HCT116 (cell line): ENCODE measurements at regions not wholly inside any gene's neighbourhood (a gene's known extent, or its start where the extent isn't known, plus 50 kb on each side); places are given as distances from the start of the nearest gene placed in this dataset.

Experiments
- ATAC-seq: fragments of 200-7000 bp; cut with Tn5 transposase; 2 replicates; pipeline ENCODE4 v1.9.1; 2020; ENCODE audit warnings: mild to moderate bottlenecking, moderate library complexity
- BruUV-seq: library from RNA; stranded (reverse); fragments of 400-500 nt; replicated peaks from 2 replicates; lab custom pipeline; 2021; lab: Mats Ljungman, UMichigan
- CTCF ChIA-PET: fragments of 300-600 bp; sonication (Branson Sonifier 250); formaldehyde crosslinking; loops from one replicate; lab custom pipeline; 2021; ENCODE audit warnings: antibody characterized with exemption; lab: Charles Lee
- POLR2A ChIA-PET: fragments of 300-600, 350-600 bp; sonication (Branson Sonifier 250); formaldehyde crosslinking; loops from one replicate; lab custom pipeline; 2021; ENCODE audit warnings: antibody characterized with exemption; lab: Charles Lee
- RAD21 ChIA-PET, 2 experiments: fragments of 300-600 bp; sonication (Branson Sonifier 250); formaldehyde crosslinking; loops; one replicate each; lab custom pipeline; 2023; ENCODE audit warnings: low total read pairs in 2 of 2; ENCODE audit not compliant: uncharacterized antibody in 2 of 2, unreplicated experiment in 2 of 2, low non-redundant PET in 1 of 2; lab: Charles Lee
- DNase-seq: peaks from one replicate; pipeline ENCODE4 v3.0.0-alpha.2; 2010; ENCODE audit warnings: low read depth, low spot score
- H2AFZ ChIP-seq: fragments of 200-600 bp; shearing (Covaris generic), sonication (generic); 2 replicates; pipeline ENCODE4 v1.6.1; 2017; ENCODE audit warnings: low read depth, mixed run types, mixed read lengths, antibody characterized with exemption, low read length; ENCODE audit not compliant: poor library complexity, severe bottlenecking
- H3K27ac ChIP-seq: 2 replicates; pipeline ENCODE4 v1.5.1; 2012; ENCODE audit warnings: low read depth, low read length
- H3K27me3 ChIP-seq: fragments of 200-600 bp; sonication (generic); 2 replicates; pipeline ENCODE4 v1.6.1; 2016; ENCODE audit warnings: mixed run types, low read length, mixed read lengths; ENCODE audit not compliant: insufficient read depth
- H3K36me3 ChIP-seq, 2 experiments: fragments of 200-500 bp in 1 of 2; fragments of 200-600 bp in 1 of 2; sonication (Bioruptor generic) in 1 of 2; sonication (generic) in 1 of 2; 2 replicates each; pipeline versions ENCODE4 v1.5.1 to v1.6.1; 2014 to 2016; ENCODE audit warnings: low read length in 2 of 2, inconsistent platforms in 1 of 2, mixed read lengths in 1 of 2, mixed run types in 1 of 2; ENCODE audit not compliant: insufficient read depth in 2 of 2, control insufficient read depth in 1 of 2
- H3K4me1 ChIP-seq, 2 experiments: fragments of 200-600 bp in 1 of 2; sonication (generic) in 1 of 2; 2 replicates each; pipeline versions ENCODE4 v1.5.1 to v1.6.1; 2012 to 2017; ENCODE audit warnings: low read length in 2 of 2, inconsistent platforms in 1 of 2, mild to moderate bottlenecking in 1 of 2, mixed read lengths in 1 of 2, mixed run types in 1 of 2, moderate library complexity in 1 of 2; ENCODE audit not compliant: insufficient read depth in 2 of 2, control insufficient read depth in 1 of 2
- H3K4me2 ChIP-seq: fragments of 200-600 bp; sonication (generic); 2 replicates; pipeline ENCODE4 v1.6.1; 2017; ENCODE audit warnings: mixed run types, low read length, mixed read lengths
- H3K4me3 ChIP-seq, 2 experiments: fragments of 200-600 bp in 1 of 2; sonication (generic) in 1 of 2; replicated peaks in 1 of 2; 2 replicates each; pipeline ENCODE4 v1.5.1; 2011 to 2016; ENCODE audit warnings: low read length in 2 of 2, control low read depth in 1 of 2, low read depth in 1 of 2, mild to moderate bottlenecking in 1 of 2, mixed read lengths in 1 of 2, mixed run types in 1 of 2
- H3K79me2 ChIP-seq: fragments of 200-600 bp; sonication (generic); 2 replicates; pipeline ENCODE4 v1.6.1; 2017; ENCODE audit warnings: mild to moderate bottlenecking, mixed run types, low read length, moderate library complexity, mixed read lengths; ENCODE audit not compliant: insufficient read depth
- H3K9ac ChIP-seq: fragments of 200-600 bp; sonication (generic); 2 replicates; pipeline ENCODE4 v1.6.1; 2016; ENCODE audit warnings: low read length, mixed read lengths
- H3K9me2 ChIP-seq: fragments of 200-600 bp; sonication (generic), shearing (Covaris generic); 2 replicates; pipeline ENCODE4 v1.6.1; 2017; ENCODE audit warnings: mixed run types, mild to moderate bottlenecking, moderate library complexity; ENCODE audit not compliant: insufficient read depth
- H3K9me3 ChIP-seq, 2 experiments: fragments of 200-500 bp in 1 of 2; fragments of 200-600 bp in 1 of 2; sonication (Bioruptor generic) in 1 of 2; sonication (generic) in 1 of 2; 2 replicates each; pipeline ENCODE4 v1.6.1; 2014 to 2017; ENCODE audit warnings: low read length in 2 of 2, mixed read lengths in 2 of 2, inconsistent platforms in 1 of 2, low read depth in 1 of 2, mild to moderate bottlenecking in 1 of 2, mixed run types in 1 of 2, moderate library complexity in 1 of 2; ENCODE audit not compliant: control insufficient read depth in 1 of 2, insufficient read depth in 1 of 2
- H4K20me1 ChIP-seq: fragments of 200-600 bp; sonication (generic), shearing (Covaris generic); 2 replicates; pipeline ENCODE4 v1.6.1; 2017; ENCODE audit warnings: mixed run types, mild to moderate bottlenecking, moderate library complexity; ENCODE audit not compliant: insufficient read depth
- JUND ChIP-seq: IDR thresholded peaks from 2 replicates; pipeline ENCODE4 v1.6.1; 2012
- POLR2A ChIP-seq: IDR thresholded peaks from 2 replicates; pipeline ENCODE4 v1.7.0; 2011; ENCODE audit warnings: borderline replicate concordance; ENCODE audit not compliant: insufficient read depth, insufficient read length; ENCODE audit errors: extremely low read depth
- POLR2AphosphoS5 ChIP-seq: IDR thresholded peaks from 2 replicates; pipeline ENCODE4 v1.6.1; 2011; ENCODE audit warnings: mild to moderate bottlenecking, low read depth, low read length, moderate library complexity
- RAD21 ChIP-seq: IDR thresholded peaks from 2 replicates; pipeline ENCODE4 v1.6.1; 2012; ENCODE audit warnings: low read depth, mild to moderate bottlenecking
- SIN3A ChIP-seq: IDR thresholded peaks from 2 replicates; pipeline ENCODE4 v1.6.1; 2012; ENCODE audit warnings: low read depth
- SP1 ChIP-seq: IDR thresholded peaks from 2 replicates; pipeline ENCODE4 v1.6.1; 2012; ENCODE audit warnings: low read depth
- SRF ChIP-seq: IDR thresholded peaks from 2 replicates; pipeline ENCODE4 v1.6.1; 2012; ENCODE audit warnings: low read depth
- YY1 ChIP-seq: IDR thresholded peaks from 2 replicates; pipeline ENCODE4 v1.6.1; 2011; ENCODE audit warnings: low read length, low read depth, moderate library complexity, mild to moderate bottlenecking; ENCODE audit not compliant: insufficient replicate concordance; ENCODE audit errors: extremely low read depth
- ZFX ChIP-seq: fragments of 450-650 bp; IDR thresholded peaks from 2 replicates; pipeline ENCODE4 v1.6.1; 2017
- ZNF274 ChIP-seq: fragments of 200-500 bp; sonication (Bioruptor generic); IDR thresholded peaks from 2 replicates; pipeline ENCODE4 v1.6.1; 2014; ENCODE audit warnings: mild to moderate bottlenecking, low read depth, low read length, inconsistent platforms
- intact Hi-C: fragments of 100-400 bp; cut with micrococcal nuclease; formaldehyde crosslinking; loops from 2 replicates; pipeline ENCODE4 v1.10.0; 2022
- TF ChIP-seq, protein P1 (sequence below), 3 experiments: fragments of 200-600 bp in 1 of 3; sonication (generic) in 1 of 3; IDR thresholded peaks in 2 of 3; conservative IDR thresholded peaks in 1 of 3; 2 replicates each; pipeline ENCODE4 v1.5.1; 2012 to 2017; ENCODE audit warnings: low read depth in 2 of 3, low read length in 2 of 3, antibody characterized with exemption in 1 of 3, borderline replicate concordance in 1 of 3, control low read depth in 1 of 3, mild to moderate bottlenecking in 1 of 3, mixed read lengths in 1 of 3, mixed run types in 1 of 3, moderate library complexity in 1 of 3; ENCODE audit not compliant: insufficient read depth in 1 of 3
- TF ChIP-seq, protein P2 (sequence below): IDR thresholded peaks from 2 replicates; pipeline ENCODE4 v1.6.1; 2012
- TF ChIP-seq, protein P3 (sequence below): IDR thresholded peaks from 2 replicates; pipeline ENCODE4 v1.6.1; 2012

DNA sequence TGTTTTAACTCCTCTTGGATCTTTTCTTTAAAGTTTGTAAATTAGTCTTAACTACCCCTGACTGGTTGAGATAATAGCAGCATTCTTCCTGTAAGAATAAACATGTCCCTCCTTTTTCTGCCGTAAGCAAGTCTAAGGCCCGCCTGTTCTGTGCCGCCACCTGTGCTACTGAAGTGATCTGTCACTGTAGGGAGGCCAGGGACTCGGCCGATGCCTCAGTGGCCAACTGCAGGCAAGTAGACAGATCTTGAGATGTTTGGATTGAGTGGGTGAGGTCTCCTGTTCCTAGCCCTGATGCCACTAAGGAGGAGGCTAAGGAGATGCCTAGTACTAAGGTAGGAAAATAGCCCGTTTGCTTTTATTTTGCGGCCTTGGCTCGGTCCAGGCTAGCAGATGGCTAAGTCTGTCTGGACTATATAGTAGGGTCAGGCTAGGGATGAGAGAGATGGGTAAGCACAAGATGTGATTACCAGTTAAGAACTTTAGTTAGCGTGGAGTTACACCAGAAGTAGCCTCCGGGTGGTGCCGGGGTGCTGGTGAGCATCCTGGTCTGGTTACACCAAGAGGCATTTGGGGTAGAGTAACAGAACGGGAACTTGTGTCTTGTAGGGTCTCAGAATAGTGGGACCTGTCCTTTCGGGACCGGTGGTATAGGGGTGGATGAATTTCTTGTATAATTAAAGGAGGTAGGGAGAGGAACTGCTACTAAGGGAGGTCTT lies 584.2 kb downstream of the SUCLG1 start:
- CTCF ChIA-PET = no interaction called here
- Histone ChIP-seq H2AFZ (no peak overlapping the region), H3K9me3 (no peaks in the 10 kb centered on the region), H3K79me2 (no peaks in the 10 kb centered on the region), H3K4me3 (no peak overlapping the region), H4K20me1 (no peaks in the 10 kb centered on the region), H3K27ac (no peak overlapping the region), H3K9me2 (no peaks in the 10 kb centered on the region), H3K9ac (no peak overlapping the region), H3K4me2 (no peak overlapping the region), H3K36me3 (no peaks in the 10 kb centered on the region), H3K27me3 (no peaks in the 10 kb centered on the region), H3K4me1 (no peaks in the 10 kb centered on the region)
- TF ChIP-seq, protein P1, sequence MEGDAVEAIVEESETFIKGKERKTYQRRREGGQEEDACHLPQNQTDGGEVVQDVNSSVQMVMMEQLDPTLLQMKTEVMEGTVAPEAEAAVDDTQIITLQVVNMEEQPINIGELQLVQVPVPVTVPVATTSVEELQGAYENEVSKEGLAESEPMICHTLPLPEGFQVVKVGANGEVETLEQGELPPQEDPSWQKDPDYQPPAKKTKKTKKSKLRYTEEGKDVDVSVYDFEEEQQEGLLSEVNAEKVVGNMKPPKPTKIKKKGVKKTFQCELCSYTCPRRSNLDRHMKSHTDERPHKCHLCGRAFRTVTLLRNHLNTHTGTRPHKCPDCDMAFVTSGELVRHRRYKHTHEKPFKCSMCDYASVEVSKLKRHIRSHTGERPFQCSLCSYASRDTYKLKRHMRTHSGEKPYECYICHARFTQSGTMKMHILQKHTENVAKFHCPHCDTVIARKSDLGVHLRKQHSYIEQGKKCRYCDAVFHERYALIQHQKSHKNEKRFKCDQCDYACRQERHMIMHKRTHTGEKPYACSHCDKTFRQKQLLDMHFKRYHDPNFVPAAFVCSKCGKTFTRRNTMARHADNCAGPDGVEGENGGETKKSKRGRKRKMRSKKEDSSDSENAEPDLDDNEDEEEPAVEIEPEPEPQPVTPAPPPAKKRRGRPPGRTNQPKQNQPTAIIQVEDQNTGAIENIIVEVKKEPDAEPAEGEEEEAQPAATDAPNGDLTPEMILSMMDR (IDR thresholded peaks at IDR 0.05 in 2 of 3, conservative IDR thresholded peaks at IDR 0.05 in 1 of 3; ENCODE audit: borderline replicate concordance in 1 of 3, insufficient read depth in 1 of 3, low read depth in 2 of 3, low read length in 2 of 3) = peak in 1 of 3 experiments; percentile 18; a peak in 2 of 6 replicates
- TF ChIP-seq JUND = no peak
- TF ChIP-seq RAD21 = peak; percentile 16; the same call in 1 of the 2 replicates
- ATAC-seq (no peak), DNase-seq (no peak)
- RAD21 ChIA-PET = no interaction called here
- POLR2A ChIA-PET = no interaction called here
- intact Hi-C loops = no loop called here
- no TSS peak for BruUV-seq

DNA sequence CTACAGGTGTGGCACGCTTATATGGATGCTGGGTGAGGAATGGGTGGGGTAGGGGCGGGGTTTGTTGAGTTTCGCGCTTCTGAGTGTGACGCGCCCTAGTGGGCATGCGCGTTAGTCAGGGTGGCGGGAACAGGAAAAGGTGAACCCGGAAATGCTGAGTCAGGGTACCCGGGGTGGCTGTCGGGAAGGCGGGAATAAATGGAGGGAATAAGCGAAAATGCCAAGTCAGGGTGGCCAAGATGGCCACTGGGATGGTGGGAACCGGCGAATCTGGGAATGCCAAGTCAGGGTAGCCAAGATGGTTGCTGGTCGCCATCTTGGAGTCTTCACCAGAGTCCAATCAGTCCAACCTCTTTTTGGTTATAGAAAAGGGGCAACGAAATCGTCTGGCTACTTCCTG lies 585.0 kb downstream of the SUCLG1 start:
- no peaks in the 10 kb centered on the region for H3K9me2 ChIP-seq
- no TSS peak for BruUV-seq
- H4K20me1 ChIP-seq = no peaks in the 10 kb centered on the region
- H3K79me2 ChIP-seq = no peaks in the 10 kb centered on the region
- H3K4me3 ChIP-seq = no peak overlapping the region
- no peak overlapping the region for H3K9ac ChIP-seq
- ATAC-seq (no peak), DNase-seq (no peak)
- H3K27ac ChIP-seq = no peak overlapping the region
- RAD21 ChIA-PET = no interaction called here
- POLR2A ChIA-PET = no interaction called here
- no peak overlapping the region for H2AFZ ChIP-seq
- H3K36me3 ChIP-seq = no peaks in the 10 kb centered on the region
- TF ChIP-seq, protein P2, sequence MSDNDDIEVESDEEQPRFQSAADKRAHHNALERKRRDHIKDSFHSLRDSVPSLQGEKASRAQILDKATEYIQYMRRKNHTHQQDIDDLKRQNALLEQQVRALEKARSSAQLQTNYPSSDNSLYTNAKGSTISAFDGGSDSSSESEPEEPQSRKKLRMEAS = no peak
- TF ChIP-seq POLR2AphosphoS5 = no peak
- no peak for TF ChIP-seq SP1
- no peak for TF ChIP-seq SIN3A
- no peak for TF ChIP-seq POLR2A
- TF ChIP-seq, protein P3, sequence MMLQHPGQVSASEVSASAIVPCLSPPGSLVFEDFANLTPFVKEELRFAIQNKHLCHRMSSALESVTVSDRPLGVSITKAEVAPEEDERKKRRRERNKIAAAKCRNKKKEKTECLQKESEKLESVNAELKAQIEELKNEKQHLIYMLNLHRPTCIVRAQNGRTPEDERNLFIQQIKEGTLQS = no peak
- no peak for TF ChIP-seq ZNF274
- no peak for TF ChIP-seq SRF
- no peak for TF ChIP-seq YY1
- TF ChIP-seq, protein P1 (IDR thresholded peaks at IDR 0.05 in 2 of 3, conservative IDR thresholded peaks at IDR 0.05 in 1 of 3; ENCODE audit: borderline replicate concordance in 1 of 3, insufficient read depth in 1 of 3, low read depth in 2 of 3, low read length in 2 of 3) = no peak
- TF ChIP-seq JUND = no peak
- no peak for TF ChIP-seq ZFX
- intact Hi-C loops = no loop called here
- H3K4me2 ChIP-seq = no peak overlapping the region
- CTCF ChIA-PET = no interaction called here
- no peaks in the 10 kb centered on the region for H3K27me3 ChIP-seq
- H3K9me3 ChIP-seq = no peaks in the 10 kb centered on the region
- H3K4me1 ChIP-seq = no peaks in the 10 kb centered on the region
